HG03139 (cell line): ENCODE measurements at regions not wholly inside any gene's neighbourhood (a gene's known extent, or its start where the extent isn't known, plus 50 kb on each side); places are given as distances from the start of the nearest gene placed in this dataset.
"Not testable (repeated sequence)": the region's sequence is repeated elsewhere in the genome, so short reads cannot be mapped to it uniquely, and the experiment has no call there.

Source experiments
- ATAC-seq: cut with Tn5 transposase; IDR thresholded peaks from one replicate; pipeline ENCODE4 v1.9.1; 2021; ENCODE audit not compliant: unreplicated experiment

GRCh38 chr5:87787625-87788256, 375.0 kb upstream of the CCNH start:
- ATAC-seq, result no peak

- ATAC-seq, result no peak
Observed at GRCh38 chr5:87787086-87787485, 374.4 kb upstream of the CCNH start.

- no peak for ATAC-seq
Observed at GRCh38 chr5:87786471-87786870, 373.7 kb upstream of the CCNH start.

GRCh38 chr5:87785554-87786335, 373.0 kb upstream of the CCNH start:
- ATAC-seq, result no peak

GRCh38 chr5:87784879-87785495, 372.3 kb upstream of the CCNH start:
- ATAC-seq, result no peak

GRCh38 chr5:87784311-87784710, 371.6 kb upstream of the CCNH start:
- no peak for ATAC-seq

- no peak for ATAC-seq
Observed at GRCh38 chr5:87782916-87783315, 370.2 kb upstream of the CCNH start.

- ATAC-seq, result no peak
Observed at GRCh38 chr5:87781976-87782375, 369.2 kb upstream of the CCNH start.

- ATAC-seq, result peak; percentile 100
Observed at GRCh38 chr5:87780831-87781760, 368.4 kb upstream of the CCNH start.

- no peak for ATAC-seq
Observed at GRCh38 chr5:87778876-87779275, 366.1 kb upstream of the CCNH start.

GRCh38 chr5:87777877-87778276, 365.1 kb upstream of the CCNH start:
- no peak for ATAC-seq

GRCh38 chr5:87776785-87777184, 364.1 kb upstream of the CCNH start:
- ATAC-seq, result no peak

- not testable (repeated sequence) for ATAC-seq
Observed at GRCh38 chr5:87776302-87776701, 363.6 kb upstream of the CCNH start.

- ATAC-seq, result no peak
Observed at GRCh38 chr5:87775228-87775627, 362.5 kb upstream of the CCNH start.

GRCh38 chr5:87774804-87775203, 362.1 kb upstream of the CCNH start:
- ATAC-seq, result no peak

- ATAC-seq, result no peak
Observed at GRCh38 chr5:87770601-87771121, 357.9 kb upstream of the CCNH start.

- ATAC-seq, result no peak
Observed at GRCh38 chr5:87770016-87770570, 357.4 kb upstream of the CCNH start.

- ATAC-seq, result no peak
Observed at GRCh38 chr5:87769157-87769556, 356.4 kb upstream of the CCNH start.

GRCh38 chr5:87768190-87768589, 355.5 kb upstream of the CCNH start:
- ATAC-seq, result no peak

GRCh38 chr5:87765009-87765408, 352.3 kb upstream of the CCNH start:
- no peak for ATAC-seq

GRCh38 chr5:87762631-87763030, 349.9 kb upstream of the CCNH start:
- no peak for ATAC-seq
